Suprapubic skin (tissue), 4 donors: ENCODE measurements at regions not wholly inside any gene's neighbourhood (a gene's known extent, or its start where the extent isn't known, plus 50 kb on each side); places are given as distances from the start of the nearest gene placed in this dataset.

Experiments
- CTCF ChIP-seq, 2 donors: fragments of 200-600 bp in 1 of 2; fragments of 450-650 bp in 1 of 2; sonication (generic) in 1 of 2; IDR thresholded peaks; one replicate each; pipeline ENCODE4 v1.5.1; 2016 to 2019; ENCODE audit warnings: antibody characterized with exemption in 2 of 2, mild to moderate bottlenecking in 1 of 2, moderate library complexity in 1 of 2
- POLR2A ChIP-seq, 2 donors: fragments of 450-650 bp; IDR thresholded peaks; one replicate each; pipeline ENCODE4 v1.6.1; 2017; ENCODE audit warnings: antibody characterized with exemption in 2 of 2, mild to moderate bottlenecking in 2 of 2, moderate library complexity in 2 of 2
- POLR2AphosphoS5 ChIP-seq, 3 donors: sonication (generic); formaldehyde crosslinking; IDR thresholded peaks; one replicate each; pipeline ENCODE4 v1.6.1; 2017; ENCODE audit warnings: antibody characterized with exemption in 3 of 3

- TF ChIP-seq CTCF (IDR thresholded peaks at IDR 0.05) (no peak), POLR2A (IDR thresholded peaks at IDR 0.05) (no peak), POLR2AphosphoS5 (IDR thresholded peaks at IDR 0.05) (no peak)
Observed at GRCh38 chr20:24144371-24144770, 155.8 kb upstream of the GGTLC1 start.
